ENCODE measurements at regions not wholly inside any gene's neighbourhood (a gene's known extent, or its start where the extent isn't known, plus 50 kb on each side); places are given as distances from the start of the nearest gene placed in this dataset.

- TF ChIP-seq CTCF (IDR thresholded peaks at IDR 0.05; ENCODE audit: unreplicated experiment) = no peak
- H3K36me3 Mint-ChIP-seq = no peaks in the 10 kb centered on the region
- H3K9me3 Mint-ChIP-seq = no peaks in the 10 kb centered on the region
- no peaks in the 10 kb centered on the region for H3K27me3 Mint-ChIP-seq (ENCODE audit: low read depth)
- no peak overlapping the region for H3K27ac Mint-ChIP-seq
- H3K4me1 Mint-ChIP-seq = peaks cover 49% of the 10 kb centered on the region
- no peak overlapping the region for H3K4me3 Mint-ChIP-seq
- DNase-seq (ENCODE audit: low spot score in 2 of 2, unreplicated experiment in 2 of 2) = no peak
Observed at GRCh38 chr14:44766285-44766684, 195.5 kb downstream of the KLHL28 start.

GRCh38 chr14:44763356-44763755 lies 198.4 kb downstream of the KLHL28 start:
- Mint-ChIP-seq H3K4me1 (peaks cover 45% of the 10 kb centered on the region), H3K27me3 (ENCODE audit: low read depth) (no peaks in the 10 kb centered on the region), H3K27ac (no peak overlapping the region), H3K4me3 (no peak overlapping the region), H3K9me3 (no peaks in the 10 kb centered on the region), H3K36me3 (no peaks in the 10 kb centered on the region)
- TF ChIP-seq CTCF (IDR thresholded peaks at IDR 0.05; ENCODE audit: unreplicated experiment) = no peak
- DNase-seq (ENCODE audit: low spot score in 2 of 2, unreplicated experiment in 2 of 2) = no peak

GRCh38 chr14:44759277-44759676 lies 202.5 kb downstream of the KLHL28 start:
- Mint-ChIP-seq H3K4me1 (peaks cover 33% of the 10 kb centered on the region), H3K36me3 (no peaks in the 10 kb centered on the region), H3K27ac (peak overlapping the region; percentile 61), H3K27me3 (ENCODE audit: low read depth) (no peaks in the 10 kb centered on the region), H3K9me3 (no peaks in the 10 kb centered on the region), H3K4me3 (no peak overlapping the region)
- DNase-seq (ENCODE audit: low spot score in 2 of 2, unreplicated experiment in 2 of 2) = no peak
- no peak for TF ChIP-seq CTCF (IDR thresholded peaks at IDR 0.05; ENCODE audit: unreplicated experiment)

- no peak for TF ChIP-seq CTCF (IDR thresholded peaks at IDR 0.05; ENCODE audit: unreplicated experiment)
- Mint-ChIP-seq H3K36me3 (no peaks in the 10 kb centered on the region), H3K27ac (no peak overlapping the region), H3K4me3 (no peak overlapping the region), H3K4me1 (peaks cover 26% of the 10 kb centered on the region), H3K27me3 (ENCODE audit: low read depth) (no peaks in the 10 kb centered on the region), H3K9me3 (no peaks in the 10 kb centered on the region)
- DNase-seq (ENCODE audit: low spot score in 2 of 2, unreplicated experiment in 2 of 2) = no peak
Observed at GRCh38 chr14:44756554-44756953, 205.2 kb downstream of the KLHL28 start.

GRCh38 chr14:44745371-44745770 lies 216.4 kb downstream of the KLHL28 start:
- no peak for TF ChIP-seq CTCF (IDR thresholded peaks at IDR 0.05; ENCODE audit: unreplicated experiment)
- Mint-ChIP-seq H3K36me3 (peaks cover 6% of the 10 kb centered on the region), H3K27me3 (ENCODE audit: low read depth) (no peaks in the 10 kb centered on the region), H3K9me3 (peaks cover 25% of the 10 kb centered on the region), H3K4me1 (peaks cover 10% of the 10 kb centered on the region), H3K4me3 (no peak overlapping the region), H3K27ac (no peak overlapping the region)
- DNase-seq (ENCODE audit: low spot score in 2 of 2, unreplicated experiment in 2 of 2) = no peak

GRCh38 chr14:44742202-44742601 lies 219.5 kb downstream of the KLHL28 start:
- Mint-ChIP-seq H3K27me3 (ENCODE audit: low read depth) (no peaks in the 10 kb centered on the region), H3K4me1 (peaks cover 13% of the 10 kb centered on the region), H3K27ac (no peak overlapping the region), H3K9me3 (peaks cover 11% of the 10 kb centered on the region), H3K36me3 (peaks cover 3% of the 10 kb centered on the region), H3K4me3 (no peak overlapping the region)
- no peak for TF ChIP-seq CTCF (IDR thresholded peaks at IDR 0.05; ENCODE audit: unreplicated experiment)
- no peak for DNase-seq (ENCODE audit: low spot score in 2 of 2, unreplicated experiment in 2 of 2)
